NT2/D1 (cell line): ENCODE measurements at regions not wholly inside any gene's neighbourhood (a gene's known extent, or its start where the extent isn't known, plus 50 kb on each side); places are given as distances from the start of the nearest gene placed in this dataset.

Experiments used
- SUZ12 ChIP-seq: IDR thresholded peaks from 2 replicates; pipeline ENCODE4 v1.6.1; 2011; ENCODE audit not compliant: insufficient read length, insufficient read depth; ENCODE audit errors: extremely low read depth
- YY1 ChIP-seq: IDR thresholded peaks from 2 replicates; pipeline ENCODE4 v1.6.1; 2011; ENCODE audit not compliant: insufficient read length, insufficient read depth

DNA sequence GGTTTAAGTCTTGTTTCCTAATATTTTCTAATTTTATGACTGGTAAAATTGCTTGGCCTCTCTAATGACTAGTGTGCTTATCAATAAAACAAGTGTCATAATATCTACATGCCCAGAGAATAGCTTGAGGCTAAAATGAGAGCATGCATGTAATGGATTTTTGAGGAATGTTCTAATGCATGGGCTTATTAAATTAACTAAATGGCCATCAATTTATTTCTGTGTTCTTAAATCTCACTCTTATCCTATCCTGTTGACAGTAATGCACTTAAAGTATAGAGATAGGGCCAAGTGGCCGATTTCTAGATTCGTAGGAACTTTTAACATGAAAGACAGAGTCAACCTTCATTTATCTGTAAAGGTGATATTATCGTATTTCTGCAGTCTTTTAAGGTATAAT is 252.4 kb upstream of the COL3A1 start:
- no peak for TF ChIP-seq YY1
- no peak for TF ChIP-seq SUZ12
